B cell (primary cell): ENCODE measurements at regions not wholly inside any gene's neighbourhood (a gene's known extent, or its start where the extent isn't known, plus 50 kb on each side); places are given as distances from the start of the nearest gene placed in this dataset.
"Not testable (repeated sequence)": the region's sequence is repeated elsewhere in the genome, so short reads cannot be mapped to it uniquely, and the experiment has no call there.

Experiments used
- EZH2 ChIP-seq: IDR thresholded peaks from 2 replicates; pipeline ENCODE4 v1.6.1; 2012; ENCODE audit warnings: borderline replicate concordance, low read depth, mild to moderate bottlenecking, moderate library complexity, low read length; ENCODE audit not compliant: insufficient read depth, poor library complexity, severe bottlenecking
- TF ChIP-seq, protein P1 (sequence below): fragments of 200-600 bp; IDR thresholded peaks from one replicate; pipeline ENCODE4 v1.8.0; 2022; ENCODE audit warnings: antibody characterized with exemption, mild to moderate bottlenecking

DNA sequence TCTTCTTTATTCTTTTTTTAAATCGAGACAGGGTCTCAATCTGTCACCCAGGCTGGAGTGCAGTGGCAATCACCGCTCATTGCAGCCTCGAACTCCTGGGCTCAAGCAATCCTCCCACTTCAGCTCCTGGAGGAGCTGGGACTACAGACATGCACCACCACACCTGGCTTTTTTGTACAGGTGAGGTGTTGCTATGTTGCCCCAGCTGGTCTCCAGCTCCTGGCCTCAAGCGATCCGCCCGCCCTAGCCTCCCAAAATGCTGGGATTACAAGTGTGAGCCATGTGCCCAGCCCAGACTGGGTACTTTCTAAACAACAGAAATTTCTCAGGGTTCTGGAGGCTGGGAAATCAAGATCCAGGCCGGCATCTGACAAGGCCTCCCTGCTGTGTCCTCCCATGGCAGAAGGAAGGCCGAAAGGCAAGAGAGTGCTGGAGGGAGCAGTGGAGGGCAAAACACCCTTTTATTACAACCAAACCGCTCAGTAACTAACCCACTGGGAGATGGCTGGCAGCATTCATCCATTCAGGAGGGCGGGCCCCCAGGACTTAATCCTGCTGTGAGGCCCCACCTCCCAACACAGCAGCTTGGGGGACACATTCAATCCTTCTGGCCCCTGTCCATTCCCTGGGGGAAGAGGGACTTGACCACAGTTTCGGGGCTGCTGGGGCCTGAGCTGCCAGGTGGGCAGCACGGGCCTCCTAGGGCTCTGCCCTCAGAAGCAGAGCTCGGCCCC lies 76.6 kb downstream of the KCNJ18 start:
- TF ChIP-seq, protein P1, sequence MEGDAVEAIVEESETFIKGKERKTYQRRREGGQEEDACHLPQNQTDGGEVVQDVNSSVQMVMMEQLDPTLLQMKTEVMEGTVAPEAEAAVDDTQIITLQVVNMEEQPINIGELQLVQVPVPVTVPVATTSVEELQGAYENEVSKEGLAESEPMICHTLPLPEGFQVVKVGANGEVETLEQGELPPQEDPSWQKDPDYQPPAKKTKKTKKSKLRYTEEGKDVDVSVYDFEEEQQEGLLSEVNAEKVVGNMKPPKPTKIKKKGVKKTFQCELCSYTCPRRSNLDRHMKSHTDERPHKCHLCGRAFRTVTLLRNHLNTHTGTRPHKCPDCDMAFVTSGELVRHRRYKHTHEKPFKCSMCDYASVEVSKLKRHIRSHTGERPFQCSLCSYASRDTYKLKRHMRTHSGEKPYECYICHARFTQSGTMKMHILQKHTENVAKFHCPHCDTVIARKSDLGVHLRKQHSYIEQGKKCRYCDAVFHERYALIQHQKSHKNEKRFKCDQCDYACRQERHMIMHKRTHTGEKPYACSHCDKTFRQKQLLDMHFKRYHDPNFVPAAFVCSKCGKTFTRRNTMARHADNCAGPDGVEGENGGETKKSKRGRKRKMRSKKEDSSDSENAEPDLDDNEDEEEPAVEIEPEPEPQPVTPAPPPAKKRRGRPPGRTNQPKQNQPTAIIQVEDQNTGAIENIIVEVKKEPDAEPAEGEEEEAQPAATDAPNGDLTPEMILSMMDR: not testable (repeated sequence)
- not testable (repeated sequence) for TF ChIP-seq EZH2
